ENCODE measurements at regions not wholly inside any gene's neighbourhood (a gene's known extent, or its start where the extent isn't known, plus 50 kb on each side); places are given as distances from the start of the nearest gene placed in this dataset.
"Not testable (repeated sequence)": the region's sequence is repeated elsewhere in the genome, so short reads cannot be mapped to it uniquely, and the experiment has no call there.

GRCh38 chr14:101313268-101313667 lies 248.0 kb upstream of the DIO3 start:
- H3K4me3 ChIP-seq (ENCODE audit: low read depth, low read length), result no peak overlapping the region
- DNase-seq (ENCODE audit: low read depth), result no peak
- no peak for TF ChIP-seq CTCF (conservative IDR thresholded peaks at IDR 0.05; ENCODE audit: low read depth, low read length)

- TF ChIP-seq CTCF (conservative IDR thresholded peaks at IDR 0.05; ENCODE audit: low read depth, low read length), result no peak
Measured at GRCh38 chr14:101315802-101316296, 245.4 kb upstream of the DIO3 start.

GRCh38 chr14:101318271-101318670 lies 243.0 kb upstream of the DIO3 start:
- H3K4me3 ChIP-seq (ENCODE audit: low read depth, low read length), result no peak overlapping the region
- no peak for TF ChIP-seq CTCF (conservative IDR thresholded peaks at IDR 0.05; ENCODE audit: low read depth, low read length)
- DNase-seq (ENCODE audit: low read depth), result no peak

More at GRCh38 chr14:101315802-101316296, 245.4 kb upstream of the DIO3 start:
- DNase-seq (ENCODE audit: low read depth), result no peak
- H3K4me3 ChIP-seq (ENCODE audit: low read depth, low read length), result no peak overlapping the region

- DNase-seq (ENCODE audit: low read depth), result no peak
- no peak for TF ChIP-seq CTCF (conservative IDR thresholded peaks at IDR 0.05; ENCODE audit: low read depth, low read length)
- H3K4me3 ChIP-seq (ENCODE audit: low read depth, low read length), result no peak overlapping the region
Measured at GRCh38 chr14:101320396-101320795, 240.9 kb upstream of the DIO3 start.

- DNase-seq (ENCODE audit: low read depth), result no peak
- TF ChIP-seq CTCF (conservative IDR thresholded peaks at IDR 0.05; ENCODE audit: low read depth, low read length), result no peak
- H3K4me3 ChIP-seq (ENCODE audit: low read depth, low read length), result no peak overlapping the region
Measured at GRCh38 chr14:101322223-101322622, 239.1 kb upstream of the DIO3 start.

GRCh38 chr14:101323111-101323510 lies 238.2 kb upstream of the DIO3 start:
- TF ChIP-seq CTCF (conservative IDR thresholded peaks at IDR 0.05; ENCODE audit: low read depth, low read length), result no peak
- H3K4me3 ChIP-seq (ENCODE audit: low read depth, low read length), result no peak overlapping the region
- no peak for DNase-seq (ENCODE audit: low read depth)

GRCh38 chr14:101323614-101324235 lies 237.6 kb upstream of the DIO3 start:
- DNase-seq (ENCODE audit: low read depth); H3K4me3 ChIP-seq (ENCODE audit: low read depth, low read length): not testable (repeated sequence)

Measured in choroid plexus epithelial cell (primary cell).